Epithelial cell of proximal tubule (primary cell): ENCODE measurements at regions not wholly inside any gene's neighbourhood (a gene's known extent, or its start where the extent isn't known, plus 50 kb on each side); places are given as distances from the start of the nearest gene placed in this dataset.

ENCODE experiments used
- DNase-seq: peaks from one replicate; pipeline ENCODE4 v3.0.0-alpha.2; 2011; ENCODE audit warnings: low read depth
- H3K4me3 ChIP-seq: 2 replicates; pipeline ENCODE4 v1.5.1; 2011; ENCODE audit warnings: low read depth, mild to moderate bottlenecking, low read length
- TF ChIP-seq, protein P1 (sequence below): conservative IDR thresholded peaks from 2 replicates; pipeline ENCODE4 v1.5.1; 2012; ENCODE audit warnings: low read depth, mild to moderate bottlenecking, low read length

GRCh38 chr12:3366451-3367110 lies 124.4 kb upstream of the PRMT8 start:
- peak overlapping the region; percentile 37 for H3K4me3 ChIP-seq
- TF ChIP-seq, protein P1, sequence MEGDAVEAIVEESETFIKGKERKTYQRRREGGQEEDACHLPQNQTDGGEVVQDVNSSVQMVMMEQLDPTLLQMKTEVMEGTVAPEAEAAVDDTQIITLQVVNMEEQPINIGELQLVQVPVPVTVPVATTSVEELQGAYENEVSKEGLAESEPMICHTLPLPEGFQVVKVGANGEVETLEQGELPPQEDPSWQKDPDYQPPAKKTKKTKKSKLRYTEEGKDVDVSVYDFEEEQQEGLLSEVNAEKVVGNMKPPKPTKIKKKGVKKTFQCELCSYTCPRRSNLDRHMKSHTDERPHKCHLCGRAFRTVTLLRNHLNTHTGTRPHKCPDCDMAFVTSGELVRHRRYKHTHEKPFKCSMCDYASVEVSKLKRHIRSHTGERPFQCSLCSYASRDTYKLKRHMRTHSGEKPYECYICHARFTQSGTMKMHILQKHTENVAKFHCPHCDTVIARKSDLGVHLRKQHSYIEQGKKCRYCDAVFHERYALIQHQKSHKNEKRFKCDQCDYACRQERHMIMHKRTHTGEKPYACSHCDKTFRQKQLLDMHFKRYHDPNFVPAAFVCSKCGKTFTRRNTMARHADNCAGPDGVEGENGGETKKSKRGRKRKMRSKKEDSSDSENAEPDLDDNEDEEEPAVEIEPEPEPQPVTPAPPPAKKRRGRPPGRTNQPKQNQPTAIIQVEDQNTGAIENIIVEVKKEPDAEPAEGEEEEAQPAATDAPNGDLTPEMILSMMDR, result no peak
- DNase-seq, result no peak

DNA sequence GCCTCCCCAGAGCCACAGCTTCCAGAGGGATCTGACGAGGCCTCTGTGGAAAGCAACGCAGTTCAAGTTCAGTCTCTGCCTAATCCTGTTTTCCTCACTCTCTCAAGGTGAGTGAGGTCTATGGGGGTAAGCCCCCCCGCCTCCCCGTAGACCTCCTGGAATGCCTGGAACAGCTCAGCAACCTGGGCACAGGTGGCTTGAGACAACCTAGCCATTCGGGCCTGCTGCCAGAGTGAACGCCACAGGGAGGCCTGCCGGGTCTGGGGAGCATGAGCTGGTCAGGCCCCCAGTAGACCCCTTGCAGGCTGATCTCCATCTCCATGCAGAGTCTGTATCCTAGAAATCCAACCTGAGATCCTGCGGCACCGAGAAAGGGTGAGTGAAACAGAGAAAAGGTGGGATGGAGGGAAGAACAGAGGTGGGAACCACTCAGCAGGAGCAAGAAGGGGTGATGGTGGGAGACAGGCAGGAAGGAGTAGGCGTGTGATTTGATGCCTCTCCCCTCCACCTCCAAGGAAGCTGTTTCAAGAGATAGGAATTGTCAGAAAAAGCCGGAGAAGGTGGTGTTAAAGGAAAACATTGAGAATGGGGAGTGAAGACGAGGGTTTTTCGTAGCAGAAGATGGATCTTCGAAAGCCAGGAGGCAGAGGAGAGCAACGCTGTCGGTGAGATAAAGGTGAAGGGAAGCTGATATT lies 123.1 kb upstream of the PRMT8 start:
- H3K4me3 ChIP-seq, result no peak overlapping the region
- TF ChIP-seq, protein P1, result no peak
- no peak for DNase-seq

DNA sequence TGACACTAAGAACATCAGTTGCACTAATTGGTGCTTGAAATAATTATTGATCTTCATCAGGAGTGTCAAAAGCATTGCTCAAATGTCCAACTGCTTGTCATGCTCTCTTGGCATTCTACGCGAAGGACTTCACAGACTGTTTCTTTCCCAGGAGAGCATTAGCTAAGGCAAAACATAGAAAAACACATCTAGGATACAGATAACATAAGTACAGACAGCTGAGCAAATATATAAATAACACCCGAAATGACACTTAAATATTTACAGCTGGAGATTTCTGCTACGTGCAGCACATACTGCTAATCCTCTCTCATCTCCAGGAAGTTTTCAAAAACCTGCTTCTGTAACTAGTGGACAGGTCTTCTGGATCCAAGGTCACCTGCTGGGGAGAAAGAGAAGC lies 120.0 kb upstream of the PRMT8 start:
- DNase-seq, result no peak
- TF ChIP-seq, protein P1, result no peak
- no peak overlapping the region for H3K4me3 ChIP-seq

GRCh38 chr12:3375326-3375725 lies 115.7 kb upstream of the PRMT8 start:
- no peak overlapping the region for H3K4me3 ChIP-seq
- TF ChIP-seq, protein P1, result no peak
- DNase-seq, result no peak

- no peak for DNase-seq
- TF ChIP-seq, protein P1, result no peak
- H3K4me3 ChIP-seq, result no peak overlapping the region
Measured at GRCh38 chr12:3376779-3377455, 114.1 kb upstream of the PRMT8 start.

- no peak for DNase-seq
- no peak overlapping the region for H3K4me3 ChIP-seq
- TF ChIP-seq, protein P1, result no peak
Measured at GRCh38 chr12:3378655-3379054, 112.3 kb upstream of the PRMT8 start.
